IPS-18a (cell line): ENCODE measurements at regions not wholly inside any gene's neighbourhood (a gene's known extent, or its start where the extent isn't known, plus 50 kb on each side); places are given as distances from the start of the nearest gene placed in this dataset.

Experiments
- H3K27ac ChIP-seq: one replicate; pipeline ENCODE4 v1.5.1; 2013; ENCODE audit warnings: low read length
- H3K27me3 ChIP-seq: one replicate; pipeline ENCODE4 v1.6.1; 2013; ENCODE audit warnings: mild to moderate bottlenecking, low read length; ENCODE audit not compliant: control insufficient read depth, insufficient read depth
- H3K36me3 ChIP-seq: one replicate; pipeline ENCODE4 v1.6.1; 2013; ENCODE audit warnings: low read depth, low read length; ENCODE audit not compliant: control insufficient read depth
- H3K4me1 ChIP-seq: one replicate; pipeline ENCODE4 v1.6.1; 2013; ENCODE audit warnings: low read depth, low read length; ENCODE audit not compliant: control insufficient read depth
- H3K4me3 ChIP-seq: one replicate; pipeline ENCODE4 v1.5.1; 2013; ENCODE audit warnings: low read length
- H3K9ac ChIP-seq: one replicate; pipeline ENCODE4 v1.6.1; 2013; ENCODE audit warnings: mild to moderate bottlenecking, low read length, moderate library complexity
- H3K9me3 ChIP-seq: one replicate; pipeline ENCODE4 v1.6.1; 2013; ENCODE audit warnings: low read depth, low read length; ENCODE audit not compliant: control insufficient read depth

DNA sequence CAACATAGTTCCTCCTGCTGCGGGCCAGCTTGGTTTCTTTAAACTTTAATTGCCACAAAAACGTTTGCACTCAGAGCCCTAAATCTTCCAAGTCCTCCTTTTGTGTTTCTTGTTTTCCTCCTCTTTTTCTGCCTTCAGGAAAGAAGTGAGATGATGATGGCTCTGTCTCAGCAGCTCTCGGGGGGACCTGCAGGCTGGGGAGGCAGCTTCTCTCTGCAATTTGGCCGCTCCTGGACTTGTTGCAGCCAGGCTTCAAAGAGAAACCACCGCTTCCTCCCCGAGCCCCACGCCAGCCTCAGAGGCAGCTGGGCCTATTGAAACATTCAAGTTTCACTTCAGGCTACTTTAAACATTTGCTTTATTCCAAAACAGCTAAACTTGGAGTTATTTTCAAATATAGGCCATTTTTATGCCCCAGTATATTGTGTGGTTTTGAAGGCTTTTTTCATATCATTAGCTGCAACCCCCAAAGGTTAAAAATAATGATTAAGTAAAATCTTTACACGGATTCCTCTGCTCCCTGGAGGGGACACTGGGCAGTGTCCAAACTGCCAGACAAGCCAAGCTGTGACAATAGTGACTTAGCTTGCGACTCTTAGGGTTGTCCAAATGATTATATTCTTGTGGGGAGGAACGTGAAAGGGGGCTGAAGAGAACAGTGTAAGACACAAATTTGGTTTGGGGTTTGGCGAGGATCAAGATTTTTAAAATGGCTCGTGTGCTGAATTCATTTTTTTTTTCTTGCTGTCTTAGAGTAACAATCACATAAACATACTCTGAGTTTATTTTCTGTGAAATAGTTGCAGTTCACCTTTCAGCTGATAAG, 330.8 kb downstream of the DLEU7 start:
- Histone ChIP-seq H3K4me3 (no peak overlapping the region), H3K27me3 (no peaks in the 10 kb centered on the region), H3K9ac (no peak overlapping the region), H3K27ac (no peak overlapping the region), H3K36me3 (no peaks in the 10 kb centered on the region), H3K4me1 (peaks cover 3% of the 10 kb centered on the region), H3K9me3 (peaks cover 11% of the 10 kb centered on the region)

- Histone ChIP-seq H3K9ac (no peak overlapping the region), H3K27me3 (no peaks in the 10 kb centered on the region), H3K36me3 (no peaks in the 10 kb centered on the region), H3K4me1 (peaks cover 3% of the 10 kb centered on the region), H3K27ac (no peak overlapping the region), H3K9me3 (peaks cover 11% of the 10 kb centered on the region), H3K4me3 (no peak overlapping the region)
Observed at GRCh38 chr13:50513300-50513877, 330.1 kb downstream of the DLEU7 start.

- H3K9ac ChIP-seq = no peak overlapping the region
- no peak overlapping the region for H3K4me3 ChIP-seq
- H3K4me1 ChIP-seq = peaks cover 3% of the 10 kb centered on the region
Observed at GRCh38 chr13:50514249-50514648, 329.2 kb downstream of the DLEU7 start.

GRCh38 chr13:50518131-50518530, 325.4 kb downstream of the DLEU7 start:
- no peaks in the 10 kb centered on the region for H3K4me1 ChIP-seq
- no peaks in the 10 kb centered on the region for H3K36me3 ChIP-seq
- H3K27me3 ChIP-seq = no peaks in the 10 kb centered on the region
- H3K27ac ChIP-seq = no peak overlapping the region
- H3K9ac ChIP-seq = no peak overlapping the region
- no peaks in the 10 kb centered on the region for H3K9me3 ChIP-seq
- no peak overlapping the region for H3K4me3 ChIP-seq

More at GRCh38 chr13:50514249-50514648, 329.2 kb downstream of the DLEU7 start:
- peaks cover 4% of the 10 kb centered on the region for H3K9me3 ChIP-seq
- H3K27me3 ChIP-seq = no peaks in the 10 kb centered on the region
- H3K36me3 ChIP-seq = no peaks in the 10 kb centered on the region
- no peak overlapping the region for H3K27ac ChIP-seq

GRCh38 chr13:50518781-50519201, 324.7 kb downstream of the DLEU7 start:
- Histone ChIP-seq H3K9me3 (no peaks in the 10 kb centered on the region), H3K4me1 (no peaks in the 10 kb centered on the region), H3K9ac (no peak overlapping the region), H3K27me3 (no peaks in the 10 kb centered on the region), H3K27ac (no peak overlapping the region), H3K4me3 (no peak overlapping the region), H3K36me3 (no peaks in the 10 kb centered on the region)

GRCh38 chr13:50519866-50520265, 323.6 kb downstream of the DLEU7 start:
- H3K9ac ChIP-seq = no peak overlapping the region
- H3K4me3 ChIP-seq = no peak overlapping the region
- no peaks in the 10 kb centered on the region for H3K9me3 ChIP-seq
- no peaks in the 10 kb centered on the region for H3K27me3 ChIP-seq
- no peaks in the 10 kb centered on the region for H3K36me3 ChIP-seq
- no peak overlapping the region for H3K27ac ChIP-seq
- no peaks in the 10 kb centered on the region for H3K4me1 ChIP-seq

DNA sequence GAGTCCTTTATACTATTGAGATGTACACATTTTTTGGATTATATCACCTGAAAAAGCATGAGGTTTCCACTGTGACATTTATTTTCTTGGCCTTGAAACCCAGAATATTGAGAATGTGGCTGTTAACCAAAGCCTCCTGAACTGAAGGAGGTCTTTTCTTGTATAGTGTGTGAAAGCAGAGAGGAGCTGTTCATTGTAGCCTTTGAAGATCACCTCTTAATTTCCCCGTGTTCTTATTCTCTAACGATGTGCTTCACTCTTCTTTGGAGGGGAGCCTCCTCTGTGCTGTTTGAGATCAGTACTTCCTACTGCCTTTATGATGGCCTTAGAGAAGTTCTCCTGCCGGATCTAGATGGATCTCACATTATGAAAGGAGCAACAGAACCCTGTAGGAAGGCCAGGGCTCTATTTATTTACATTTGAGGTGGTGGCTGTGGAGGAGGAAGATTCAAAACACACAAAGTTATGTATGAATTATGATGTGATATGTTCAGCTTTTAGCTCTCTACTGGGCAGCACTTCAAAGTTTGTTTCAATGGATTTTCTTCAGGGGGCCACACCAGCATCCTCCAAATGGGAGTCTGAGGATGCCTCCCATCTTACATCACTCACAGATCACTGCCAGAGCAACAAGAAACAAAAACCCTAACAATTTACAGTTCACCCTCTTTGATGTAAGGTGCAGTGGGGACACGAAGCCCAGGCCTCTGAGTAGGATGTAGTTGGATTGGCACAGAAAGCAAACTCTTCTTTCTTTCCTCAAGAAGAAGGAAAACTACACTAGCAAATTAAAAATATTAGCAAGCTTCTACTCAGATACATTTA, 322.3 kb downstream of the DLEU7 start:
- Histone ChIP-seq H3K9me3 (no peaks in the 10 kb centered on the region), H3K4me1 (no peaks in the 10 kb centered on the region), H3K36me3 (no peaks in the 10 kb centered on the region), H3K9ac (no peak overlapping the region), H3K27ac (no peak overlapping the region), H3K27me3 (no peaks in the 10 kb centered on the region), H3K4me3 (no peak overlapping the region)

DNA sequence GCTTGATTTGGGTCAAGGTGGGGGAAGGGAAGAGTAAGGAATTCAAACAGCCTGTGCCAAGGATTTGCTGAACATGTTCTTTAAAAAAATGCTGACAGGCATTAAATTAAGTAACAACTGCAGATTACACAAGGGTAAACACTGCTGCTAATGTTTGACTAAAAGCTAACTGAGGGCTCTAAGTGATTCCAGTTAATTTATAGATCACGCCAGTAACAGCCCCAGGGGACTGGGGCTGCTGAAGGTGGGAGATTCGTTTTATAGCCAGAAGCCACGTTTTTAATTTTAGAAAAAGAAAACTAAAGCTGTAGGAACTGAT, 321.7 kb downstream of the DLEU7 start:
- Histone ChIP-seq H3K4me1 (no peaks in the 10 kb centered on the region), H3K27ac (no peak overlapping the region), H3K27me3 (no peaks in the 10 kb centered on the region), H3K9me3 (no peaks in the 10 kb centered on the region), H3K4me3 (no peak overlapping the region), H3K36me3 (no peaks in the 10 kb centered on the region), H3K9ac (no peak overlapping the region)

DNA sequence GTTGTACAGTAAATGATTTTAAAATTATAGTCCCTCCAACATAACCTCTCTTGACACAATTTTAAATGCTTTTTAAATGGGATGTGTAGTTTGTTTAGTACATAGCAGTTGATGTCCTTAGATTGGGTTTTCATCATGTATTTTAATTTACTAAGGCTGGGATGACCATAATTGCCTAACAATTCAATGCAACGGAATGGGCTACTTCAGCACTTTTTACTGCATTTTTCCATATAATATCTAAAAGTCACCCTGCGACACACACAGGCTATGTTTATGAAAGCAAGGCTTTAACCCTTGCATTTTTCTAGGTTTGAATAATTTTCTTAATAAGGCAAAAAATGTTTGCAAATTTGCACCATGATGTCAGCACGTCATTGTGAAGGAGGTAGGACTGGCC, 321.0 kb downstream of the DLEU7 start:
- no peak overlapping the region for H3K4me3 ChIP-seq
- no peak overlapping the region for H3K27ac ChIP-seq
- H3K9me3 ChIP-seq = no peaks in the 10 kb centered on the region
- no peaks in the 10 kb centered on the region for H3K36me3 ChIP-seq
- H3K4me1 ChIP-seq = no peaks in the 10 kb centered on the region
- H3K27me3 ChIP-seq = no peaks in the 10 kb centered on the region
- H3K9ac ChIP-seq = no peak overlapping the region

DNA sequence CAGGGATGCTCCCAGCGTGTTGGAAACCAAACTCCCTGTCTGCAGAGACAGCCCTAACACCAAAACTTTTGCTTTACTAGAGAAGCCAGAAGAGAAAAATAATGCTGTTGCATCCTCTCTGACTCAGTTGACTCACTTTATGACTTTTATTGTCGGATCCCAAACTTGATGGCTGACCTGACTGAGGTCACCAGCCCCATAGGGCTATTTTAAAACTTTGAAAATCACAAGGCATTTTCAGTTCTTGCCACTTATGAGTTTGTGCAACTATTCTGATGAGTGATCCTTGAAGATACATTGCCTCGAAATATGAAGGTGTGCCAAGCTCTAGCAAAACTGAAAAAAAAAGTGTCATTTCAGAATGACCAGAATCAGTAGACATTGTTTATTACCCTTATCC, 320.2 kb downstream of the DLEU7 start:
- Histone ChIP-seq H3K27me3 (no peaks in the 10 kb centered on the region), H3K4me3 (no peak overlapping the region), H3K9ac (no peak overlapping the region), H3K9me3 (no peaks in the 10 kb centered on the region), H3K36me3 (no peaks in the 10 kb centered on the region), H3K27ac (no peak overlapping the region), H3K4me1 (no peaks in the 10 kb centered on the region)

DNA sequence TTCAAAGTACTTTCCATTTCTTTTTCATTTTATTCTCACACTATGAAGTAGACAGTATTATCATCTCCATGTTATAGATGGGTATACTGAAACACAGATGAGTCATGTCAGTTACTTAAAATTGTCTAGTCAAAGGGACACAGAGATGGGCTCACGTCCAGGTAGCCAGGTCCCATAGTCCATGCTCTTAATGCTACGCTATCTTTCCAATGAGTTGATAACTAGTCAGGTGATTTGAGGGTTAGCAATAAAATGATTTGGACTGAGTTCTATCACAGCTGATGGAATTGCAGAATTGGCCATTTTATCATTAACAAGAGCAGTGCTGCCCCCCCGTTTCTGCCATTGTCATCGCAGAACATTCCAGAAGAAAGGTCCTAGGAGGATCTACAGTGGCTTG, 318.9 kb downstream of the DLEU7 start:
- peaks cover 7% of the 10 kb centered on the region for H3K4me1 ChIP-seq
- H3K9me3 ChIP-seq = no peaks in the 10 kb centered on the region

More for the DNA sequence above, 318.9 kb downstream of the DLEU7 start:
- no peaks in the 10 kb centered on the region for H3K27me3 ChIP-seq
- no peak overlapping the region for H3K27ac ChIP-seq
- no peak overlapping the region for H3K4me3 ChIP-seq
- no peaks in the 10 kb centered on the region for H3K36me3 ChIP-seq
- H3K9ac ChIP-seq = no peak overlapping the region
